NCI-H1436 (cell line): ENCODE measurements at regions not wholly inside any gene's neighbourhood (a gene's known extent, or its start where the extent isn't known, plus 50 kb on each side); places are given as distances from the start of the nearest gene placed in this dataset.
"Not testable (repeated sequence)": the region's sequence is repeated elsewhere in the genome, so short reads cannot be mapped to it uniquely, and the experiment has no call there.

Source experiments
- DNase-seq: peaks from one replicate; lab custom pipeline; 2025; lab: John Stamatoyannopoulos, UW

DNA sequence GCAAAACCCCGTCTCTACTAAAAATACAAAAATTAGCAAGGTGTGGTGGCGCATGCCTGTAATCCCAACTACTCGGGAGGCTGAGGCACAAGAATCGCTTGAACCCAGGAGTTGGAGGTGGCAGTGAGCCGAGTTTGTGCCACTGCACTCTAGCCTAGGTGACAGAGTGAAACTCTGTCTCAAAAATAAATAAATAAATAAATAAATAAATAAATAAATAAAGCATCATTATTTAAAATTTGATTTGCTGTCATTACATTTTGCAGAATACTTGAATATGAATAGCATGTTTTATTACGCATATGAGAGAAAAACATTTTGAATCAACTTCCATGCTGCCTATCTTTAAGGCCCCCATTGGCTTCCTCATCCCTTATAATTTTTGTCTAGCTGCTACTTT lies 53.4 kb upstream of the MED14 start:
- DNase-seq: not testable (repeated sequence)

DNA sequence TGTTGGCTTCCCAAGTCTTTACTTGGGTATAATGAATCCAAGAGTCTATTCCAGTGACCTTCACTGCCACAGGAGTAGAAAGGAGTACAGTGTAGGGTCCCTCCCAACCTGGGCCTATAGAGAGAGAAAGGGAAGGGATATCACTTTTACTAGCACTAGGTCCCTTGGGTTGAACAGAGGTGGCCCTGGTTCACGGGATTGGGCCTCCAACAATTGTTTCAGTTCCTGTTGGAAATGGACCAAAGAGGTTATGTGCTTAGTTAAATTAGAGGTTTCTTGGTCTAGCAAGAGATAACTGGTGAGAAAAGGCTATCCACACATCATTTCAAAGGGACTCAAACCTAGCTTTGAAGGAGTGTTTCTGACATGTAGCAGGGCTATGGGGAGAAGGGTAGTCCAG lies 57.1 kb upstream of the MED14 start:
- no peak for DNase-seq

DNA sequence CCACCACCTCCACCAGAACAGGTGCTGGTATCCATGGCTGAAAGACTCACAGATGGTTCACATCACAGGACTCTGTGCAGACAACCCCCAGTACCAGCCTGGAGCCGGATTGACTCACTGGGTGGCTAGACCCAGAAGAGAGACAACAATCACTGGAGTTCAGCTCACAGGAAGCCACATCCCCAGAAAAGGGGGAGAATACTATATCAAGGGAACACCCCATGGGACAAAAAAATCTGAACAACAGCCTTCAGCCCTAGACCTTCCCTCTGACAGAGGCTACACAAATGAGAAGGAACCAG lies 59.4 kb upstream of the MED14 start:
- not testable (repeated sequence) for DNase-seq

DNA sequence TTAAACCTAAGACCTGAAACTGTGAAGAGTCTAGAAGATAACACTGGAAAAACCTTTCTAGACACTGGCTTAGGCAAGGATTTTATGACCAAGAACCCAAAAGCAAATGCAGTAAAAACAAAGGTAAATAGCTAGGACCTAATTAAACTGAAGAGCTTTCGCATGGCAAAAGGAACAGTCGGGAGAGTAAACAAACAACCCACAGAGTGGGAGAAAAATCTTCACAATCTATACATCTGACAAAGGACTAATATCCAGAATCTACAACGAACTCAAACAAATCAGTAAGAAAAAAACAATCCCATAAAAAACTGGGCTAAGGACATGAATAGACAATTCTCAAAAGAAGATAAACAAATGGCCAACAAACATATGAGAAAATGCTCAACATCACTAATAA lies 64.4 kb upstream of the MED14 start:
- not testable (repeated sequence) for DNase-seq

DNA sequence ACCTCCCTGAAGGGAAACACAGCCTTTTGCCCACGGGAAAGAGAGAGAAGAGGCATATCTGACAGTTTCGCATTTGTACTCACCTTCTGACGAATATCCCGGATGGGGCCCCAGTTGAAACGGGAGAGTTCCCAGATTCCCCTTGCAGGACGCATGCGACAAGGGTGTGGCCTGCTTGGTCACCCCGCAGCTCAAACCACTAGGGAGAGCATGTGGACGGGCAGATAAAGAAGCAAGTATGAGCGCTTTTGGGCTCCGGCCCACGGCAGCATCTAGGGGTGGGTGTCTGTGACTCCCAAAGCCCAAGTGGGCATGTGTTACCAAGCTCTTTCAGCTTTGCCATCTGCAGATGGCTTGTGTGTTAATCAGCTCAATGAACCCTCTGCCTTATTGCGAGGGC lies 70.1 kb upstream of the MED14 start:
- no peak for DNase-seq

DNA sequence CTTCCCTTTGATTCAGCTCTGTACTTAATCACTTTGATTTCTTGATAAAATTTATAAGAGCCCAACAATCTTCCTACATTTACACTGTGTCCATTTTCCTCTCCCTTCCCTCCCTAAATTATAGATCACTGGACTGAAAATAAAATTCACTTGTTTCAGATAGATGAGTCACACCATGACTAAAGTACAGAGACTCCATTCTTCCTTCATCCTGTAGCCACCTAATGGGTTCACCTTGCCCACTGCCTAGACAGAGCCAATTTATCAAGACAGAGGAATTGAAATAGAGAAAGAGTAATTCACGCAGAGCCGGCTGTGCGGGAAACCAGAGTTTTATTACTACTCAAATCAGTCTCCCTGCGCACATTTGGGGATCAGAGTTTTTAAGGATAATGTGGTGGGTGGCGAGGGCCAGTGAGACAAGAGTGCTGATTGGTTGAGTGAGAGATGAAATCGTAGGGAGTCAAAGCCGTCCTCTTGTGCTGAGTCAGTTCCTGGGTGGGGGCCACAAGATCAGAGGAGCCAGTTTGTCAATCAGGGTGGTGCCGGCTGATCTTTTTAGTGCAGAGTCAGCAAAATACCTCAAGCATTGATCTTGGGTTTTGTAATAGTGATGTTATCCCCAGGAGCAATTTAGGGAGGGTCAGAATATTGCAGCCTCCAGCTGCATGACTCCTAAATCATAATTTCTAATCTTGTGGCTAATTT lies 71.3 kb upstream of the MED14 start:
- no peak for DNase-seq

DNA sequence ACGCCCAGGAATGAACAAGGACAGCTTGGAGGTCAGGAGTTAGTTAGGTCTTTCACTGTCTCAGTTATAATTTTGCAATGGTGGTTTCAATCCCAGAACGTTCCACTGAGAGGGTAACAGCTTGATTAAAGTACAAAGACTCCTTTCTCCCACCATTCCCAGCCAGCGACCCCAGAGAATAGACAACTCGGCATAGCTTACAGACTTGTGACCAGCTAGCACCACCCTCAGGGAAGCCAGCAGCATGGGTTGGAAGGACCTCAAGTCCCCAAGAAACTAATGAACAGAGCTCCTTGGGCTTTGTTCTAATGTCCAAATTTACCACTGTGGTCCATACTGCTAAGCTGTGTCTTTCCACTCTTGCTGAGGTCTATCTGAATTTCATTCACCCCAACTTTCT lies 72.0 kb upstream of the MED14 start:
- DNase-seq: no peak

DNA sequence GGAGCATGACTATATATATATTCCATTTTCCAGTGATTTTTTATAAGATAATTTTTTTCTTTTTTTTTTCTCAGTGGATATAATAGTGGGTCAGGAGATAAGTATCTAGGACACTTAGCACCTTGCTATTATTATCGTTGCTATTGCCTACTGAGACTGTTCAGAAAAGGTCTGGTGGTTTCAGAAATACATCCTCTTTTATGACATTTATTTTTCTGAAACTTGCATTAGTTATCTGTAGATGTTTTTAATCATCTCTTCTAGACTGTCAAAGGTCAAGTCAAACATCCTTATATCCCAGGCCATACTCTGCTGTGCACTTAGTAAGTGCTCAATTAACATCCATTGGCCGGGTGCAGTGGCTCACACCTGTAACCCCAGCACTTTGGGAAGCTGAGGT lies 72.9 kb upstream of the MED14 start:
- DNase-seq: no peak

DNA sequence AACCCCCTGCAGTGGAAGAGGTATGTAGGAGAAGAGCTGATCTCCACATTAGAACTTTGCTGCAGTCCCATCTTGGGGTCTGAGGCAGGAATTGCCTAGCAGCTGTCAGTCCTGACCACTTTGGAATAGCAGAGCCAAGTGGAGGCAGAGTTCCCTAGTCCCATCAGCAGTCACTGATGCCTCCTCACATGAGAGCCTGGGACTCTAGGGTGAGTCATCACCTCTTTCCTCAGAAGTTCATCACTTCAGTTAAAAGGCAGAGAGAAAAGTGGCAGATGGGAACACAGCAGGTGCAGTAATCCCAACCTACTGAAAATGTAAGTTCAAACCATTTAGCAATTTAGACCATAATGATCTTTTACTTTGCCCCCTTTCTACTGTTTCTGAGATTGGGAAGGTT lies 73.9 kb upstream of the MED14 start:
- no peak for DNase-seq

DNA sequence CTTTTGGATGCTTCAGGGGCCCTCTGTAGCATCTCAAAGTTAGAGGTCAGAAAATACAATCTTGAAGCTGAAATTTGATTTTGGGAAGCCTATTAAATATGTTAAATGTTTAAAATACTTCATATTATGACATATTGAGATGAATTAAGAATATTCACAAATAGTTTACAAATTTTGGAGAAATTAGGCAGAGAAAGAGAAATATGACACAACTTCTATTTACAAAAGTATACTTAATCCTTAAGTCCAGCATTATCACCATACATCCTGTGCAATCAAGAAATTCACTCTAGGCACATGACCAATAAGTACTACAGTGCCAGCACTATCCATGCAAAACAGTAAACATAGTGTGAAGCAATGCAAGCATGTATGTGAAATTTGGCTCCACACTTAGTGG lies 79.7 kb upstream of the MED14 start:
- DNase-seq: not testable (repeated sequence)

DNA sequence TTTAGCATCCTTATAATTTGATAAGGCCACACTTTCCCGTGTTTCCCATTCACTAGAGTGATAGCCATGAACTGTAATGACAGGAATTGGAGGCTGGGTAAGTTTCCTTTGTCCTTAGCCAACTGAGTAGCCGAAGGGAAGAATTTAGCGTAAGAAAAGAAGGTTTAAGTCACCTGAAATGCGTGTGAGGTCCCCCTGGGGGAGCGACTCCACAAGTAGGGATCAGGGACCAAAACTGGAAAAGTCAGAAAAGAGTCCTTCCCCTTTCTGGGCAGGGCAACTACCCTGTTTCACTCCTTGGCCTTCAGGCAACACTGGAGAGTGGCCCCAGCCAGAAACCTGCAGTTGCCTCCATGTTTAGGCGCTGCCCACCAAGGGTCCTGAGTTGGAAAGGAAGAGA lies 81.6 kb upstream of the MED14 start:
- no peak for DNase-seq

DNA sequence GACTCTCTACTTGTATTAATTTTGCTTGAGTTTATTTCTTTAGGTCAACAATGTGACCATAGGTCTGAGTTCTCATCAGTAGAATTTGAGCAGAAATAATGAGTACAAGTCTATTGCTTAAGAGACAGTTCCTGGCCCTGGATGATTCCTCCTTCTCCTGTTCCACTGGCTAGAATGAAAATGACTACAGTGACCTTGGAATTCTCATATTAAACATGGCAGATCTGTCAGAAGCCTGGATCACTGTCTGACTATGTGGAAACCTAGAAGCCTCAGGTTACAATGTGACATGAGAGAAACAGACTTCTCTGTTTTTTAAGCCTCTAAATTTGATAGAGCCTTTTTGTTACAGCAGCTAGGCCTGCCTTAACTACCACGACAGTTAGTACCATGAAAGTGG lies 82.9 kb upstream of the MED14 start:
- DNase-seq: no peak

DNA sequence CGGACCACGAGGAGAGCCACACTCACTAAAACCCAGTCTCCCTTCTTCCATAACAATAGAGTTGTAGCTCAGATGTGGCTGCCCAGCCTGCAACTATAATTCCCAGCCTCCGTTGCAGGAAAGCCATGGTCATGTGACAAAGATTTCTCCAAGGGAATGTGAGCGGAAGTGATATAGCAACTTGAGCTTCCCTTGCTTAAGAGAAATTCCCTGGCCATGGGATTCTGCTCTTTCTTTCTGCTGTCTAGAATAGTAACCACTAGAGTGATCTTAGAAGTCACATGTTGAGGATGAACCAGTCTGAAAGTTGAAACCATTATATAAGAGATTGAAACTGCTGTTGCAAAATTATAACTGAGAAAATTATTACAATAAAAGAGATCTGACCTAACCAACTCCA lies 86.4 kb upstream of the MED14 start:
- no peak for DNase-seq

DNA sequence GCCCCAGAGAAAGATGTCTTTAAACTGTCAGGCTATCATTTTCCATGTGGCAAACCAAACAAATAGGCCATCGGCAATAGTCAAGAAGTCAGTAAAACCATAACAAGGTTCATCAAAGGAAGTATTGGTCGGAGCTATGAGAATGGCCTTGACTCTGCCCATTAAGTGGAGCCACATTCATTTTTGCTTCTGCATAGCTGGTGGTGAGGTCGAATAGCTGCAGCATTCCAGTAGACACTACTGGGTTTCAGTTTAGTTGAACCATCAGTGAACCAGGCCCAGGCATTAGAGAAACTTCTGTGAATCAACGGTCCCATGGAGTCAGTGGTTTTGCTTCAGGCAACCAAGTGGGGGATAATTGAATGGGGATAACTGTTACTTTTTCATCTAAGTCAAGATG lies 92.0 kb upstream of the MED14 start:
- no peak for DNase-seq

DNA sequence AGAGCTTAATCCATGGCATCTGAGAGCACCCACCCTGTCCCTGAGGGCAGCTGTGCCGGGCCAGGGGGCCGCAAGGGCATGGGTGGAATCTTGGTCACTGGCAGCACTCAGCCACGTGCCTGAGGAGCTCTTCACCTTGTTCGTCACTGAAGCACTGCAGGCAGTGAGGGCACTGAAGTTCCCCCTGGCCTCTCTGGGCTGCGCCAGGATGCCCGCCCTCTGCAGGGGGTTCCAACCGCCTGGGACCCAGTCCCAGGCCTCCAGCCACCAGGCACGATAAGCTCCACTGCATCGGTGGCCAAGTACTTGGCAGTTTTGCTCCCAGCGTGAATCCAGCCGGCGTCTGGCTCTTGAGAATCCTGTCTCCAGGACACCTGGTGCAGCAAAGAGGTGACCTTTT lies 96.4 kb upstream of the MED14 start:
- no peak for DNase-seq

DNA sequence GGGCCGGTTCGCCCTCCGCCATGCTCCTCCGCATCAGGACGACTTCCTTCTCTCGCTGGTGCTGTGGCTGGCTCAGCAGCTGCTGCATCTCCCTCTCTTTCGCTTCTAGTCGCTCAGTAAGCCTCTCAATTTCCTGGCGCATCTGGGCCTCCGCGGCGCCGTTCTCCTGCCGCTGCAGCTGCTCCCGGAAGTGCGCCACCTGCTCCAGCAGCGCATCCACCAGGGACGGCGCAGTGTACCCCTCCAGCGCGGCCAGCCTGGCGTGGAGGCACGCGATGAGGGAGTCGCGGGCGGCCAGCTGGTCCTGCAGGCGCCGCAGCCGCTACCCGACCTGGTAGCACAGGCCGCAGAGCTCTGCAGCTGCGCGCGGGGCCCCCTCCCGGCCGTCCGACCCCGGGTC lies 97.4 kb upstream of the MED14 start:
- no peak for DNase-seq

DNA sequence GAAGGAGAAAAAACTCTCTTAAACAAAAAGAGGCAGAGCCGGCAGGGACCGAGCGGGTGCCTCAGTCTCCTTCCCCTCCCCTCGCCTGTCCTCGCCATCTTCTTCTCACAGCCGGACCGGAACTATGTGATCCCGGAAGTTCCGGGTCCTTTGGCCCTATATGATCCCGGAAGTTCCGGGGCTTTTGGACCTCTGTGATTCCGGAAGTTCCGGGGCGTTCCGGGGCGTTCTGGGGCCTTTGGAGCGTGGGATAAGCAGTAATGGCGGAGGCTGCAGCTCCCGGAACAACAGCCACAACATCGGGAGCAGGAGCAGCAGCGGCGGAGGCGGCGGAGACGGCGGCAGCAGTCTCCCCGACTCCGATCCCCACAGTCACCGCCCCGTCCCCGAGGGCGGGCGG lies 98.9 kb upstream of the MED14 start:
- DNase-seq: no peak

DNA sequence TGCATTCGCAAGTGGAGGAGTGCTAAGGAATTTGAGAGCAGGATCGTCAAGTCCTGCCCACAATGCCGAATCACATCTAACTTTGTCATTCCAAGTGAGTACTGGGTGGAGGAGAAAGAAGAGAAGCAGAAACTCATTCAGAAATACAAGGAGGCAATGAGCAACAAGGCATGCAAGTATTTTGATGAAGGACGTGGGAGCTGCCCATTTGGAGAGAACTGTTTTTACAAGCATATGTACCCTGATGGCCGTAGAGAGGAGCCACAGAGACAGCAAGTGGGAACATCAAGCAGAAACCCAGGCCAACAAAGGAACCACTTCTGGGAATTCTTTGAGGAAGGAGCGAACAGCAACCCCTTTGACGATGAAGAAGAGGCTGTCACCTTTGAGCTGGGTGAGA lies 100.2 kb upstream of the MED14 start:
- no peak for DNase-seq

DNA sequence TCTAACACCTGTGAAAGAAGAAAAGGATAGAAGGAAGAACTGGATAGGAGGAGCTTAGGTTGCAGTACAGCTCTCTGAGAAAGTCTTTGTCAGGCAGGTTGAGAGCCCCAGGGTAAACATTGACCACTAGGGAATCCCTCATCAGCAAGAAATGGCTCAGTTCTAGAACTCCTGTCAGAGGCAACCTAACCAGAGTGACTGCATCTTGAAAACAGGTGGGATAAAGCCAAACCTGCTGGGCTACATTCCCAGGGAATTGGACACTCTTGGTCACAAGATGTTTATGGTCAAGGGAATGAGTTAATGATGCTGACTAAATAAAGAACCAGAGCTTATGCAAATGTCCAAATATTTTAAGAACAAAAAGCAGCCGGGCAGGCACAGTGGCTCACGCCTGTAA lies 108.3 kb upstream of the MED14 start:
- DNase-seq: no peak

DNA sequence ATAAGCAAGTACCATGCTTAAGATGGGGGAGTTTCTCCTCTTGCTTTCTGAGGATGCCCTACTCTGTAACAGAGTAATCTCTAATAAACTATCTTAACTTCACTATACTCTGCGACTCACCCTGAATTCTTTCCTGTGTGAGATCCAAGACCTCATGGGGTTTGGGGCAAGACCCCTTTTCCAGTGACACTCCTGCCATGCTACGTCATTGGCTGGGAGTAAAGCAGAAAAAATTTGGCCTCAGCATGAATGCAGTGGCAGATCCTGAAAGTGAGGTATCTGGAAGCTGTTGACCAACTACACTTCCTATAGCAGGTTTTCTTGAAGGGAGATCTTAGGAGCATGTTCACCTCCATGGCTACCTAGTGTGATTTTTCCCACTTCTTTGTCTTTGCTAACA lies 109.1 kb upstream of the MED14 start:
- no peak for DNase-seq

DNA sequence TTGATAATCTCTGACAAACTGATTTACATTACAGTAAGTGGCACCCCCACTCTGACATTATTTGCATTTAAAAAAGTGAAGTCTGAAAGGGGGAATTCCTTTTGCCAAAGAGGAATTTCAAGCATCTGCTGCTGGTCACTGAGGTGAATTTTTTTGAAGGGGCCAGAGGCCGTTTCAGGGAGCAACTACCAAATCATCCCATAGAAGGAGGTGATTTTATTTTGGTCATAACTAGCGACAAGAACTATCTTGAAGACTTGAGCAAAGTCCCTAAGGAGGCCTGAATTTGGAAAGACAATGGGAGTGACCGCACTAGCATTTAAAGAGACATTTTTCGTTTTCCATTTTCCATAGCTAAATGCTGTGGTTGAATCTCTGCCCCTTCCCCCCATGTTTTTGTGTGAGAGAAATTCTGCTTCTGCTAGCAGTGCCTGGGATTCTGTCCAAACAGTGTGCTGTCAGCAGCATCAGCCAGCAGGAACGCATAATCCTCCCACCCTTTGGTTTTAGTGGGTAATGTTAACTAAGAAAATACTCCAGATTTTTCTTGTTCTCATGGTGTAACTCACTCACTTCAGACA lies 110.1 kb upstream of the MED14 start:
- no peak for DNase-seq

DNA sequence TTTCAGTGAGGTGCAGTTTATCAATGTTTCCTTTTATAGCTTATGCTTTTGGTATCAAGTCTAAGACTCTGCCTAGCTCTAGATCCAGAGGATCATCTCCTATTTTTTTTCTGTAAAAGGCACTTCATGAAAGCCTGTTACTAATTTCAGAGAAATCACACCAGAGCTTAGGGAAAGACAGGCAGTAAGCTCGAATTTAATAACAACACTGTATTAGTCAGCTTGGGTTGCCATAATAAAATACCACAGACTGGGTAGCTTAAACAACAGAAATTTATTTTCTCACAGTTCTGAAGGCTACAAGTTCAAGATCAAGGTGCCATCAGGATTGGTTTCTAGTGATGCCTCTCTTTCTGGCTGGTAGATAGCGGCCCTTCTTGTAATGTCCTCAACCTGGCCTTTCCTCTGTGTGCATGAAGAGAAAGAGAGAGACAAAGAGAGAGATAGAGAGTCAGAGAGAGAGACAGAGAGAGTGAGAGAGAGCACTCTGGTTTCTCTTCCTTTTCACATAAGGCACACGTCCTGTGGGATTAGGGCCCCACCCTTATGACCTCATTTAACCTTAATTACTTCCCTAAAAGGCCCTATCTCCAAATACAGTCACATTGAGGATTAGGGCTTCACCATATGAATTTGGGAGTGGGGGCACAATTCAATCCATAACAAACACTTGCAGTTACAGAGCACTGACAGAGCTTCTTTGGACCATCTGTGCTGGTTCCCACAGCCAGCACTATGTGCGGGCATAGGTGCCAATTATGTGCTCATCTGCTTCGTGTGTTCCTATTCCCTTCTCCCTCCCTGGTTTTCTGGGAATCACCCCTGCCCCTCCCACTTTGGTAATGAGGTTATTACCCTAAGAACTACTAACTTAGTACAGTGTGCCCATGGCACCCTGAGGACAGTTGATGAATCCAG lies 114.8 kb upstream of the MED14 start:
- DNase-seq: no peak

DNA sequence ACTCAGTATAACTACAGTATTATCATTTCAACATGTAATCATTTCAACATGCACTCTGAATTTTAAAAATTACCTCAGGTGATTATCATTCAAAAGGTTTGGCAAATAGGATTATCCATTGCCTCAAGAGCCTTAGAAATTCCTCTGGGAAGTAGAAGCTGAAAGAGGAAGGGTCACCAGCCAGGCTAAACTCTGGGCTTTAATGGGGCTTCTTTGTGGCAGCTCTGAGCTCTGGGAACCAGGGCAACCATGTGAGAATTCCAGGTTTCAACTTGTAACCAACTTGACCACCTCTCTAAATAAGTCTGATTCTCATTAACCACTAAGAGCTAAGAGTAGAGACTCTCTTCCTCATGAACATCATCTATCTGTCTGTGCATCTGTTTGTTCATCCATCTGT lies 117.2 kb upstream of the MED14 start:
- no peak for DNase-seq
